Keratinocyte (primary cell): ENCODE measurements at regions not wholly inside any gene's neighbourhood (a gene's known extent, or its start where the extent isn't known, plus 50 kb on each side); places are given as distances from the start of the nearest gene placed in this dataset.

Source experiments
- EZH2 ChIP-seq: IDR thresholded peaks from one replicate; pipeline ENCODE4 v1.6.1; 2012; ENCODE audit warnings: inconsistent platforms, mild to moderate bottlenecking, low read length, moderate library complexity
- TF ChIP-seq, protein P1 (sequence below), 3 experiments: IDR thresholded peaks in 1 of 3; conservative IDR thresholded peaks in 1 of 3; optimal IDR thresholded peaks in 1 of 3; 2 replicates in 2 of 3; 3 replicates in 1 of 3; pipeline versions ENCODE3 to v1.5.1; 2011; ENCODE audit warnings: low read length in 3 of 3, mild to moderate bottlenecking in 3 of 3, moderate library complexity in 2 of 3, control low read depth in 1 of 3, inconsistent platforms in 1 of 3; ENCODE audit not compliant: insufficient read depth in 2 of 3; ENCODE audit errors: extremely low read depth in 1 of 3

GRCh38 chr4:135244696-135245095 is 1043.1 kb upstream of the PABPC4L start:
- no peak for TF ChIP-seq EZH2
- TF ChIP-seq, protein P1, sequence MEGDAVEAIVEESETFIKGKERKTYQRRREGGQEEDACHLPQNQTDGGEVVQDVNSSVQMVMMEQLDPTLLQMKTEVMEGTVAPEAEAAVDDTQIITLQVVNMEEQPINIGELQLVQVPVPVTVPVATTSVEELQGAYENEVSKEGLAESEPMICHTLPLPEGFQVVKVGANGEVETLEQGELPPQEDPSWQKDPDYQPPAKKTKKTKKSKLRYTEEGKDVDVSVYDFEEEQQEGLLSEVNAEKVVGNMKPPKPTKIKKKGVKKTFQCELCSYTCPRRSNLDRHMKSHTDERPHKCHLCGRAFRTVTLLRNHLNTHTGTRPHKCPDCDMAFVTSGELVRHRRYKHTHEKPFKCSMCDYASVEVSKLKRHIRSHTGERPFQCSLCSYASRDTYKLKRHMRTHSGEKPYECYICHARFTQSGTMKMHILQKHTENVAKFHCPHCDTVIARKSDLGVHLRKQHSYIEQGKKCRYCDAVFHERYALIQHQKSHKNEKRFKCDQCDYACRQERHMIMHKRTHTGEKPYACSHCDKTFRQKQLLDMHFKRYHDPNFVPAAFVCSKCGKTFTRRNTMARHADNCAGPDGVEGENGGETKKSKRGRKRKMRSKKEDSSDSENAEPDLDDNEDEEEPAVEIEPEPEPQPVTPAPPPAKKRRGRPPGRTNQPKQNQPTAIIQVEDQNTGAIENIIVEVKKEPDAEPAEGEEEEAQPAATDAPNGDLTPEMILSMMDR (optimal IDR thresholded peaks at IDR 0.05 in 1 of 3, IDR thresholded peaks at IDR 0.05 in 1 of 3, conservative IDR thresholded peaks at IDR 0.05 in 1 of 3; ENCODE audit: extremely low read depth in 1 of 3, insufficient read depth in 2 of 3, low read length in 3 of 3), result no peak
